ENCODE measurements at regions not wholly inside any gene's neighbourhood (a gene's known extent, or its start where the extent isn't known, plus 50 kb on each side); places are given as distances from the start of the nearest gene placed in this dataset.

GRCh38 chr3:64983583-64984359 lies 296.0 kb upstream of the ADAMTS9 start:
- no peak for DNase-seq (ENCODE audit: low spot score)
- intact Hi-C loops (cut with DNase I) = no loop called here

- intact Hi-C loops (cut with DNase I) = no loop called here
- no peak for DNase-seq (ENCODE audit: low spot score)
Observed at GRCh38 chr3:64977308-64978100, 289.7 kb upstream of the ADAMTS9 start.

GRCh38 chr3:64976456-64976855 lies 288.7 kb upstream of the ADAMTS9 start:
- DNase-seq (ENCODE audit: low spot score) = no peak
- intact Hi-C loops (cut with DNase I) = no loop called here

DNA sequence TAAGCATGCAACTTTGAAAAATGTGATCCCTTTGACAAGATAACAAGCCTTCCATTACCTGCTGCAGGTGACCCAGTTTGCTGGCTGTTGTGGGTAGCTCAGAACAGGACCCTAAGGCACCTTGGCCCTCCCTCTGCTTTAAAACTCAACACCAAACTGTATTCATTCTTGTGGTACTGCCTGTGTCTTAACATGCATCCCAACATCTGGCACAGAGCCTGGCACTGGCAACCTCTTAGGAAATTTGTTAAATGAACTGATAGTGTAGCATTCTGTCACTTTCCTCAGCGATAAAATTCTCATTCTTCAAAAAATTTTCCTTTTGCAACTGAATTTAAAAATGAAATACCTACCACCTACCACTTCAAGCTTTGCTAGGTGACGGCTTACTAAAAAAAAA lies 287.3 kb upstream of the ADAMTS9 start:
- no peak for DNase-seq (ENCODE audit: low spot score)
- intact Hi-C loops (cut with DNase I) = no loop called here

DNA sequence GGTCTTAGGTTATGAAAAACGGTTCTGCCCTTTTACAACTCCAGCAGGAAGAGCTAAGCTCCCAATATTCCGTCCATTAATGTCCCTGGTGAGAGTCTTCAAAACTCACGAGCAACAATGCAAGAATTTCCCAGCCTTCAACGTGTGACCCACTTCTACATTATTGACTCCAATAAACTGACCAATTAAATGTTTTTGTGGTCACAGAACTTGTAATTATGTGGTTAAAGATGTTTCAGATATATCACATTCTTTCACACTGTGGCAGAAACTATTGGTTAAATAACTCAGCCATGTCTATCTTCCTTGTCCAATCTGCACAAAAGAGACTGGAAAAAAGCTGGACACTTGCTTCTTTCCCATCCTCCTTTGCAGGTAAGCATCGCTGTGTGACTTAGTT lies 286.6 kb upstream of the ADAMTS9 start:
- intact Hi-C loops (cut with DNase I) = no loop called here
- DNase-seq (ENCODE audit: low spot score) = no peak

- DNase-seq (ENCODE audit: low spot score) = no peak
- intact Hi-C loops (cut with DNase I) = no loop called here
Observed at GRCh38 chr3:64972793-64973192, 285.0 kb upstream of the ADAMTS9 start.

GRCh38 chr3:64971602-64972001 lies 283.8 kb upstream of the ADAMTS9 start:
- intact Hi-C loops (cut with DNase I) = no loop called here

DNA sequence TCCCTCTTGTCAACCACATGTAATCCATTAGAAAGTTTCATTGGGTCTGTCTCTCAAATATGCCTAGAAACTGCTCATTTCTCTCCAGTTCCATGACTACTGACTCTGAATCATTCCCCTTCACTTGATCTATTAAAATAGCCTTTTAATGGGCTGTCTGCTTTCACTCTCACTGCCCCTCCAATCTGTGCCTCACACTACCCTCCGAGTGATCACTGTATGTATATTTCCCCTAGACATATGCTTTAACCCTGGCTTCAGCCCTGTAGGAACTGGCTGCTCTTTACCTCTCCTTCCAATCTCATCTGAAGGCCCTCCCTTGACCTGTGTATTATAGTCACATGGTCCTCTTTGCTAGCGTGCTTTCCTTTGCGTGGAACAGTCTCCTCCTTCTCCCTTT lies 282.8 kb upstream of the ADAMTS9 start:
- DNase-seq (ENCODE audit: low spot score) = no peak
- intact Hi-C loops (cut with DNase I) = no loop called here

More at GRCh38 chr3:64971602-64972001, 283.8 kb upstream of the ADAMTS9 start:
- DNase-seq (ENCODE audit: low spot score) = no peak

- no peak for DNase-seq (ENCODE audit: low spot score)
- intact Hi-C loops (cut with DNase I) = no loop called here
Observed at GRCh38 chr3:64961301-64961700, 273.5 kb upstream of the ADAMTS9 start.

- intact Hi-C loops (cut with DNase I) = no loop called here
- no peak for DNase-seq (ENCODE audit: low spot score)
Observed at GRCh38 chr3:64958199-64958843, 270.5 kb upstream of the ADAMTS9 start.

- intact Hi-C loops (cut with DNase I) = no loop called here
- no peak for DNase-seq (ENCODE audit: low spot score)
Observed at GRCh38 chr3:64957408-64958198, 269.8 kb upstream of the ADAMTS9 start.

DNA sequence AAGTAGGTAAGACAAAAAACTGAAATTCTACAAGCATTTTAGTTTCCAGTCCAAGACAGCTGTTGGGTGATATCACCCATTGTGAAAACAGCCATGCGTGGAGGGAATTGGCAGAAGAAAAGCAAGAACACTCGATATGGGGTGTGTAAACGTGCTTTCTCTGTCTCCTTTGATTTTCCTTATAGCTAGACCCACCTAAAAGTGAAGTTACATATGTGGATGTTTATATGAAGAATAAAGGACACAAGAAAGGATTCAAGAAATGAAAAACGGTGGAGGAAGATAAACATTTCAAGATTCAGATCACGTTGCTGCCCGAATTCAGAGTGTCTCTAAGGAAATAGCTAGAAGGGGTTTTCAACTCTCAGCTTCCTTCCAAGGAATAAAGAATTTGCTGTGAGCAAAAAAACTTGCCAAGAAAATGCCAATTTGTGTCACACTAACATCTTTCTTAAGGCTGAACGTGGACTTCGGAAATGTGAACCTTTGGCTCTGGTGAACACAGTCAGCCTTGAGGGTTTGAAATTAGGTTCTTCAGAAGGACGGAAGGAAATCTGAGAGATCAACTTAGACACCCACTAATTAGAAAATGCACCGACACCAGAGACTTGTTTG lies 269.0 kb upstream of the ADAMTS9 start:
- no peak for DNase-seq (ENCODE audit: low spot score)
- intact Hi-C loops (cut with DNase I) = no loop called here

GRCh38 chr3:64954995-64955636 lies 267.3 kb upstream of the ADAMTS9 start:
- DNase-seq (ENCODE audit: low spot score) = no peak

DNA sequence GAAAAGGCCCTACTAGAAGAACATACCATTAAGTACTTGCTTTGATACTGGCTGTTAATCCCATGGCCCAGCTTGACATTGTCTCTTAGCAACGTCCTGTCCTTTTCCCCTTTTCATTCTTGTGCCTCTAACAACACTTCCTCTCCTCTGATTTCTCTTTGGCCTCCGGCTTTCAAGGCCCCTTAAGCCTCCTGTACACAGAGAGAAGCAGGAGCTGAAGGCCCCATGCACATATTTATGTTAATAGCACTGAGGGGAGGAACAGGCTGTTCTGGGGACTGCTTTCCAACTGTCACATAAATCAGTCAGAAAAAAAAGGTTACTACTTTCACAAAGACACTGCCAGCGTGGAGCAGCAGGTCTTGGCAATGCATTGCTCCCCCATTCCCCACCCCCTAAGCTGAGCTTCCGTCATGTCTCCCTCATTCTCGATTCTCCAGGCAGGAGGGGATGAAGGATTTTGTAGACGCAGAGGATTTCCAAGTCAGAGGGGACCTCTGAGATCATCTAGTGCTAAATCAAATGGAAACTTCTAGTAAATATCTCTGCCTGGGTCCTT lies 257.4 kb upstream of the ADAMTS9 start:
- DNase-seq (ENCODE audit: low spot score) = no peak
- intact Hi-C loops (cut with DNase I) = no loop called here

More at GRCh38 chr3:64954995-64955636, 267.3 kb upstream of the ADAMTS9 start:
- intact Hi-C loops (cut with DNase I) = no loop called here

DNA sequence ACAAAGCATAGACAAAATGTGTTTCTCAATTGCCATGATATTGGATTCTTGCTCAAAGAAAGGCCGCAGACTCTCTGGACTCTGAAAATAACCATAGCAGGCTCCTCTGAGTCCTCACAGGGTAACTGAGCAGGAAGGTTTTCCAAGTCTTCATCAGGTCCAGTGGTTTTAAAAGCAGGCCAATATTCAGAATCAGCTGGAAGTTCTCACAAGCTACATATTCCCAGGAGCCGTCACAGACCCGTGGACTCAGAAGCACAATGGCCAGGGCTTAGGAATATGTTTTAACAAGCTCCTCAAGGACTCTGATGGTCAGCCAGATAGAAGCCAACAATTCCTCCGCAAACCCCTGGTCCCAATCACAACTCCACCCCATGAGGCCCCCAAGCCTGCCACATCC lies 256.1 kb upstream of the ADAMTS9 start:
- no peak for DNase-seq (ENCODE audit: low spot score)
- intact Hi-C loops (cut with DNase I) = no loop called here

GRCh38 chr3:64940596-64941348 lies 253.0 kb upstream of the ADAMTS9 start:
- no peak for DNase-seq (ENCODE audit: low spot score)
- intact Hi-C loops (cut with DNase I) = no loop called here

- no peak for DNase-seq (ENCODE audit: low spot score)
- intact Hi-C loops (cut with DNase I) = no loop called here
Observed at GRCh38 chr3:64939747-64940450, 252.1 kb upstream of the ADAMTS9 start.
